Mesothelial cell of epicardium (in vitro differentiated cells): ENCODE measurements at regions not wholly inside any gene's neighbourhood (a gene's known extent, or its start where the extent isn't known, plus 50 kb on each side); places are given as distances from the start of the nearest gene placed in this dataset.

ENCODE experiments used
- DNase-seq, 2 experiments: peaks; one replicate each; pipeline ENCODE4 v3.0.0; 2021; ENCODE audit warnings: low spot score in 2 of 2; ENCODE audit not compliant: unreplicated experiment in 2 of 2
- H3K27ac Mint-ChIP-seq: 2 replicates; pipeline ENCODE4 v1.8.0; 2021; ENCODE audit warnings: mixed read lengths
- H3K27me3 Mint-ChIP-seq: 2 replicates; pipeline ENCODE4 v1.8.0; 2021; ENCODE audit warnings: low read depth, mixed read lengths
- H3K36me3 Mint-ChIP-seq: 2 replicates; pipeline ENCODE4 v1.8.0; 2021; ENCODE audit warnings: mixed read lengths
- H3K4me1 Mint-ChIP-seq: 2 replicates; pipeline ENCODE4 v1.8.0; 2021; ENCODE audit warnings: mixed read lengths
- H3K4me3 Mint-ChIP-seq: 2 replicates; pipeline ENCODE4 v1.8.0; 2021; ENCODE audit warnings: mild to moderate bottlenecking, moderate library complexity, mixed read lengths
- H3K9me3 Mint-ChIP-seq: 2 replicates; pipeline ENCODE4 v1.8.0; 2021; ENCODE audit warnings: mixed read lengths
- TF ChIP-seq, protein P1 (sequence below): fragments of 200-600 bp; sonication (generic); IDR thresholded peaks from one replicate; pipeline ENCODE4 v1.5.0; 2021; ENCODE audit warnings: antibody characterized with exemption; ENCODE audit not compliant: unreplicated experiment

DNA sequence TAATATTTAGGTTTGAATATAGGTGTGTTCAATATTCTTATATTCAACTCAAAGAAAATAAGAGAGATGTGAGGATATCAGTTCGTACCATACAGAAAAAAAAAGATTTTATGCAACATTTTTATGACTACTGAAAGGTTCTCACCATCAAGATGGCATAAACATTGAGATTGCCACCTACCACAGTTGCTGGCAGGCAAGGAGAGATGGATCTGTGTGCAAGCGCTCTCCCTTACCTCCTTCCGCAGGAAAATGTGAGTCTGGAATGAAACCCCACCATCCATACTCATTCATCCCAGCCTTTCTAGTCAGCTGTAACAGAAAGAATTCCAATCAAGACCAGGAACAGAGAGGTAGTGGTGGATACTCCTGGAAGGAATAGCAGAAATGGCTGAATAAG lies 376.9 kb downstream of the PPP3CA start:
- Mint-ChIP-seq H3K4me1 (no peaks in the 10 kb centered on the region), H3K27ac (no peak overlapping the region), H3K9me3 (no peaks in the 10 kb centered on the region), H3K36me3 (peaks cover 1% of the 10 kb centered on the region), H3K4me3 (no peak overlapping the region), H3K27me3 (no peaks in the 10 kb centered on the region)
- TF ChIP-seq, protein P1, sequence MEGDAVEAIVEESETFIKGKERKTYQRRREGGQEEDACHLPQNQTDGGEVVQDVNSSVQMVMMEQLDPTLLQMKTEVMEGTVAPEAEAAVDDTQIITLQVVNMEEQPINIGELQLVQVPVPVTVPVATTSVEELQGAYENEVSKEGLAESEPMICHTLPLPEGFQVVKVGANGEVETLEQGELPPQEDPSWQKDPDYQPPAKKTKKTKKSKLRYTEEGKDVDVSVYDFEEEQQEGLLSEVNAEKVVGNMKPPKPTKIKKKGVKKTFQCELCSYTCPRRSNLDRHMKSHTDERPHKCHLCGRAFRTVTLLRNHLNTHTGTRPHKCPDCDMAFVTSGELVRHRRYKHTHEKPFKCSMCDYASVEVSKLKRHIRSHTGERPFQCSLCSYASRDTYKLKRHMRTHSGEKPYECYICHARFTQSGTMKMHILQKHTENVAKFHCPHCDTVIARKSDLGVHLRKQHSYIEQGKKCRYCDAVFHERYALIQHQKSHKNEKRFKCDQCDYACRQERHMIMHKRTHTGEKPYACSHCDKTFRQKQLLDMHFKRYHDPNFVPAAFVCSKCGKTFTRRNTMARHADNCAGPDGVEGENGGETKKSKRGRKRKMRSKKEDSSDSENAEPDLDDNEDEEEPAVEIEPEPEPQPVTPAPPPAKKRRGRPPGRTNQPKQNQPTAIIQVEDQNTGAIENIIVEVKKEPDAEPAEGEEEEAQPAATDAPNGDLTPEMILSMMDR, result no peak
- no peak for DNase-seq

DNA sequence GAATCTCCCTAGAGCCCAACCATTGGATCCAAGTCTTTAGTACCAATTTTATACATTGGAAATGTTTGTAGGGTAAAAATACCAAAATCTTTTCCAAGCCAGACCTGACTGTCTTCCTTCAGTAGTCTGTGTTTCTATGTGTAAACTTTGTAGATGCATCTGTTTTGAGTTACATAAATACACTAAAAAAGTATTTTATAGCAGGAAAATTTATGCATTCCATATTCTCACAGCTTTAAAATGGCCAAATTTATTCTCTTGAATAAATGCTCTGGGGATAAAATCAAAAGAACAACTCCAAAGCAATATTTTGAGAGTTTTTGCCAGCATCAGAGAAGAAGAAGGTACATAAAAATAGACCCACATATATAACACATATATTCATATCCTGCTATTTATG lies 377.4 kb downstream of the PPP3CA start:
- TF ChIP-seq, protein P1, result no peak
- no peak for DNase-seq
- Mint-ChIP-seq H3K27ac (no peak overlapping the region), H3K4me3 (no peak overlapping the region), H3K36me3 (peaks cover 1% of the 10 kb centered on the region), H3K27me3 (no peaks in the 10 kb centered on the region), H3K4me1 (no peaks in the 10 kb centered on the region), H3K9me3 (no peaks in the 10 kb centered on the region)

DNA sequence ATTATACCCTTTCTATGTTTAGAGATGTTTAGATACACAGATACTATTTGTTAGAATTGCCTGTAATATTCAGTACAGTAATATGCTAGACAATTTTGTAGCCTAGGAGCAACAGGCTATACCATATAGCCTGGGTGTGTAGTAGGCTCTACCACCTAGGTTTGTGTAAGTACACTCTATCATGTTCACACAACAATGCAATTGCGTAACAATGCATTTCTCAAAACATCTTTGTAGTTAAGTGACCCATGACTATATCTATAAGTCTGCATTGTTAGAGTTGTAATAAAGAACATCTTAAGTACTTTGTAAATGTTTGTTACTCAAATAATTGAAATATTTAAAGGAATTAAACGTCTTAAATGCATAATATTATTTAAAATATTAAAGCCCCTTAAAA lies 379.3 kb downstream of the PPP3CA start:
- TF ChIP-seq, protein P1, result no peak
- no peaks in the 10 kb centered on the region for H3K27me3 Mint-ChIP-seq
- no peaks in the 10 kb centered on the region for H3K9me3 Mint-ChIP-seq
- H3K27ac Mint-ChIP-seq, result no peak overlapping the region
- no peak for DNase-seq
- no peak overlapping the region for H3K4me3 Mint-ChIP-seq
- no peaks in the 10 kb centered on the region for H3K4me1 Mint-ChIP-seq
- H3K36me3 Mint-ChIP-seq, result peaks cover 1% of the 10 kb centered on the region

DNA sequence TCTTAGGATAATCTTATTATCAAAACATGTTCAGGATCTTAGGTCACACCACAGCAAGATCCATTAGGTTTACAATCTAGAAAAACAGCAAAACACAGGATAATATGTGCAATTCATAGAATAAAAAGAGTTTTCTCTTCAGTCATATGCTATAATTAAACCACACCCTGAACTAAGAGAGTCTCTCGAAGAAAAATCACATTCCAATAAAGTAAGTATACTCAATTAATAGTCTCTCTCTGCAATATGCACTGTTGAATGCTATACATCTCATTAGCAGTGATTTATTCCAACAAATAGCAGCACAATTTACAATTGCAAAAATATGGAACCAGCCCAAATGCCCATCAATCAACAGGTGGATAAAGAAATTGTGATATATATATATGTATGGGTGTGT lies 383.7 kb downstream of the PPP3CA start:
- Mint-ChIP-seq H3K4me3 (no peak overlapping the region), H3K9me3 (no peaks in the 10 kb centered on the region), H3K36me3 (peaks cover 1% of the 10 kb centered on the region), H3K4me1 (no peaks in the 10 kb centered on the region), H3K27me3 (no peaks in the 10 kb centered on the region), H3K27ac (no peak overlapping the region)
- DNase-seq, result no peak
- TF ChIP-seq, protein P1, result no peak

DNA sequence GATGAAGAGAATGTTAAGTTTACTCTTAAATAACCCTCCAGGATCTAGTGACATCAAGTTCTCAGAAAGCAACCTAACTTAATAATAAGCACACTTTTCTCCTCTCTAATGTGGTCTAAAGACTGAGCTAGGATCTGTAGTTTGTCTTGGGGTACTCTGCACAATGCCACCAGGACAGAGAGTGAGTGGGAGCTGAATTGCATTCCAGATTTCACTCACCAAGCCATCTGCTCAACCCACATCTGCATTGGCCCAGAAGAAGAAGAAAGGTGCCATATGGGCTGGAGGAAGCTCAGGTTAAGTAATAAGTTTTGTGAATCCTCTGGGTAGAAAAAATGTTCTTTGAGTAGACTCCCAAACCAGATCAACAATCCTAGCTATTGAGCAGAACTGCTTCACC lies 384.6 kb downstream of the PPP3CA start:
- TF ChIP-seq, protein P1, result no peak
- Mint-ChIP-seq H3K9me3 (no peaks in the 10 kb centered on the region), H3K4me1 (no peaks in the 10 kb centered on the region), H3K36me3 (peaks cover 1% of the 10 kb centered on the region), H3K4me3 (no peak overlapping the region), H3K27me3 (no peaks in the 10 kb centered on the region), H3K27ac (no peak overlapping the region)
- DNase-seq, result no peak

DNA sequence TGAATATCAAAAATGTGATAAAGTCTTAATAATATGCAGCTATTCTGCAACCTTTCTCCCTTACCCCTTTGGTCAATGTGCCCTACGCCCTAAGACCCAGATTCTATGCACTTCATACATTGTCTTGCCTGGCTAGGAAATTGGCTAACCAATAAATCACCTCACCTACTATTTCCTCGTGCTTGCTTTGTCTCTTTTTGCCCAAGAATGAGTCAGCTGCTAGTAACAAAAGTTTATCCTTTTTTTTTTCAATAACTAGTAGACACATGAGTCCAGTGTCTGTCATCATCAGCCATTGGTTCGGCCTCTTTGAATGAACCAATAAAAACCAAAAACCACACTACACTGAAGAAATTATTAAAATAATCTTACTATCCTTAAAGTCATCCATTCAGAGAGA lies 387.1 kb downstream of the PPP3CA start:
- Mint-ChIP-seq H3K27ac (no peak overlapping the region), H3K9me3 (no peaks in the 10 kb centered on the region), H3K4me1 (no peaks in the 10 kb centered on the region), H3K36me3 (no peaks in the 10 kb centered on the region), H3K27me3 (no peaks in the 10 kb centered on the region), H3K4me3 (no peak overlapping the region)
- TF ChIP-seq, protein P1, result no peak
- no peak for DNase-seq
